Bronchial epithelial cell (primary cell): ENCODE measurements at regions not wholly inside any gene's neighbourhood (a gene's known extent, or its start where the extent isn't known, plus 50 kb on each side); places are given as distances from the start of the nearest gene placed in this dataset.

Source experiments
- DNase-seq: peaks from one replicate; pipeline ENCODE4 v3.0.0-alpha.2; 2010; ENCODE audit warnings: low read depth
- FAIRE-seq: peaks from 2 replicates; lab custom pipeline; 2011; peaks lifted over from hg19 to GRCh38; lab: Jason Lieb, UNC
- H3K27me3 ChIP-seq: 2 replicates; pipeline ENCODE4 v1.5.1; 2011; ENCODE audit warnings: low read length; ENCODE audit not compliant: control insufficient read depth, insufficient read depth
- H3K36me3 ChIP-seq: 2 replicates; pipeline ENCODE4 v1.5.1; 2011; ENCODE audit warnings: low read length; ENCODE audit not compliant: control insufficient read depth, insufficient read depth
- H3K4me3 ChIP-seq: 2 replicates; pipeline ENCODE4 v1.5.1; 2011; ENCODE audit warnings: mild to moderate bottlenecking, low read depth, low read length, control low read depth
- TF ChIP-seq, protein P1 (sequence below): IDR thresholded peaks from 2 replicates; pipeline ENCODE4 v1.5.1; 2011; ENCODE audit warnings: mild to moderate bottlenecking, moderate library complexity, low read length, control low read depth, inconsistent platforms; ENCODE audit not compliant: insufficient read depth, severe bottlenecking

DNA sequence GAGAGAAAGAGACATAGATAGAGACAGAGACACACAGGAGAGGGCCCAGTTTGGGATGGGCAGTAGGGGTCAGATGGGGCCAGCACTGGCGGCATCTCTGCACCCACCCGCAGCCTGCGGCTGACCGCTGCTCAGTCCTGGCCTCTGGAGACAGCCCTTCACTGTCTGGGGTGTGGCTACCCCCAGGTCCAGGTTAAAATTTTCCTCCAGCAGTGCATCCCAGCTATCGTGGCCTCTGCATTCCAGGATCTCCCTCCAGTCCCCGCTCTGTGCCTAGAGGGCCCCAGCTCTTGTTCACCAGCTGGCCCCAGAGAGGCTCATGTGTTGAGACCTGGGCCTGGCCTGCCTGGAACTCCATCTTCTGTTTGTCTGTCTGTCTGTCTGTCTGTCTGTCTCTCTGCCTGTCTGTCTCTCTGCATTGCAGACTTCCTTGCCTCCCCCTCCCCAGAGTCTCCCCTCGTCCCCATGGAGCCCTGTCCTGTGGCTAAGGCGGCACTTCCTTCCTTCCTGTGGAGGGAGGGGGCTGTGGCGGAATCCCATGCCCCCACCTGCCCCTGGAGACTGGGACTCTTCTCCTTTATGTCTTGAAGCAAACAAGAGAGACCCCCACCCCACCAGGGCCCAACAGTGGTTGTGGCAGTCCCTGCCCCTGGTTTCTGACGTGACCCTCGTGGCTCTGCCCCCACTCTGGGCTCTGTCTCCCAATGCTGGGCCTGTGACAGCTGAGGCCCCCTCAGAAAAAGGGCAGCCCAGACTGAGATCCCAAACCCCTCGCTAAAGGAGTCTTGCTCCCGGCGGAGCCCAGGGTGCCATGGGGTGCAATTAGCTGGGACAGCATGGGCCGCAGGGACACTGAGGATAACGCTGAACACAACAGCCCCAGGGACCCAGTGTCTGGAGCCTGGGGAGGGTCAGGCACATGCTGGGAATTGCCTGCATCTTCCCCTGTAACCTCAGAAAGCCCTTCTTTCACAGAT lies 241.8 kb downstream of the NPHP4 start:
- Histone ChIP-seq H3K36me3 (no peaks in the 10 kb centered on the region), H3K27me3 (no peaks in the 10 kb centered on the region), H3K4me3 (no peak overlapping the region)
- DNase-seq (no peak), FAIRE-seq (peak; percentile 98)
- TF ChIP-seq, protein P1, sequence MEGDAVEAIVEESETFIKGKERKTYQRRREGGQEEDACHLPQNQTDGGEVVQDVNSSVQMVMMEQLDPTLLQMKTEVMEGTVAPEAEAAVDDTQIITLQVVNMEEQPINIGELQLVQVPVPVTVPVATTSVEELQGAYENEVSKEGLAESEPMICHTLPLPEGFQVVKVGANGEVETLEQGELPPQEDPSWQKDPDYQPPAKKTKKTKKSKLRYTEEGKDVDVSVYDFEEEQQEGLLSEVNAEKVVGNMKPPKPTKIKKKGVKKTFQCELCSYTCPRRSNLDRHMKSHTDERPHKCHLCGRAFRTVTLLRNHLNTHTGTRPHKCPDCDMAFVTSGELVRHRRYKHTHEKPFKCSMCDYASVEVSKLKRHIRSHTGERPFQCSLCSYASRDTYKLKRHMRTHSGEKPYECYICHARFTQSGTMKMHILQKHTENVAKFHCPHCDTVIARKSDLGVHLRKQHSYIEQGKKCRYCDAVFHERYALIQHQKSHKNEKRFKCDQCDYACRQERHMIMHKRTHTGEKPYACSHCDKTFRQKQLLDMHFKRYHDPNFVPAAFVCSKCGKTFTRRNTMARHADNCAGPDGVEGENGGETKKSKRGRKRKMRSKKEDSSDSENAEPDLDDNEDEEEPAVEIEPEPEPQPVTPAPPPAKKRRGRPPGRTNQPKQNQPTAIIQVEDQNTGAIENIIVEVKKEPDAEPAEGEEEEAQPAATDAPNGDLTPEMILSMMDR = no peak

DNA sequence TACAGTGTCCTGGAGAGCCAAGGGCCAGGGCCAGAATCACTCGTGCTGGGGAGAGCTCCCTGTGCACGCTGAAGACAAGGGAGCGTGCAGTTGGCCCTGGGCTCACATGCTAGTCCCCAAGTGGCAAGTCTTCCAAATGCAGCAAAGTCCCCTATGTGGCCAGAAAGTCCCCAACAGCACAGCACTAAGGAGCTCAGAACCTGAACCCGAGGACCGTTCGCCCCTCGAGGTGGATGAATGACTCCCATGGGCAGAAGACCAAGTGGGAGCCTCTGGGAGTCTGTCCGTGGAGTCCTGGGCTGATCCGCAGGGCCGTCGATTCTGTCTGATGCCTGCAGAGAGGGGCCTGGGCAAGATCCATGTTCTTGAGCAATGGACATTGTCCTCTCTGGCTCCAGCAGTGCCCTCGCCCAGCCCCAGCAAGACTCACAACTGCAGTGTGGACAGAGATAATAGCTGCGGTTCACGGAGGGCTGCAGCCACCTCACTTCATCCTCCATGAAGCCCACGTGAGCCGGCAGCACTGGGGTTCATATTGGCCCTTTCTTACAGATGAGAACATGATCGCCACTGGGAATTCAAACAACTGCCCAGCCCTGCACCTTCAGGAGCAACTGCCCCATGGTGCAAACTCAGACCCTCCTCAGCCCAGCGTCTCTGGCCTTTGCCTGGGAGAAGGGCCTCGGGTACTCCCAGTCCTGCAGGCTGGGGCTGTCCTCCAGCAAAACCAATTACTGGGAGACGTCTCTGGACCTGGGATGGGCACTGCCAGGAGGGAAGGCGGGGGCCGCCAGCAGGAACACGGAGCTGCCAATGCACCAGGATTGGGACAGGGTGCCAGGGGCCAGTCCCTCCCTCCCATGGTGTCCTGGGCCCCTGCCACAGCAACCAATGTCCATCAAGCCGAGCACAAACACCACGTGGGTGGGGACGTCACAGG lies 243.7 kb downstream of the NPHP4 start:
- H3K36me3 ChIP-seq = no peaks in the 10 kb centered on the region
- no peaks in the 10 kb centered on the region for H3K27me3 ChIP-seq
- DNase-seq = no peak
- H3K4me3 ChIP-seq = no peak overlapping the region
- FAIRE-seq = no peak
- TF ChIP-seq, protein P1 = no peak

DNA sequence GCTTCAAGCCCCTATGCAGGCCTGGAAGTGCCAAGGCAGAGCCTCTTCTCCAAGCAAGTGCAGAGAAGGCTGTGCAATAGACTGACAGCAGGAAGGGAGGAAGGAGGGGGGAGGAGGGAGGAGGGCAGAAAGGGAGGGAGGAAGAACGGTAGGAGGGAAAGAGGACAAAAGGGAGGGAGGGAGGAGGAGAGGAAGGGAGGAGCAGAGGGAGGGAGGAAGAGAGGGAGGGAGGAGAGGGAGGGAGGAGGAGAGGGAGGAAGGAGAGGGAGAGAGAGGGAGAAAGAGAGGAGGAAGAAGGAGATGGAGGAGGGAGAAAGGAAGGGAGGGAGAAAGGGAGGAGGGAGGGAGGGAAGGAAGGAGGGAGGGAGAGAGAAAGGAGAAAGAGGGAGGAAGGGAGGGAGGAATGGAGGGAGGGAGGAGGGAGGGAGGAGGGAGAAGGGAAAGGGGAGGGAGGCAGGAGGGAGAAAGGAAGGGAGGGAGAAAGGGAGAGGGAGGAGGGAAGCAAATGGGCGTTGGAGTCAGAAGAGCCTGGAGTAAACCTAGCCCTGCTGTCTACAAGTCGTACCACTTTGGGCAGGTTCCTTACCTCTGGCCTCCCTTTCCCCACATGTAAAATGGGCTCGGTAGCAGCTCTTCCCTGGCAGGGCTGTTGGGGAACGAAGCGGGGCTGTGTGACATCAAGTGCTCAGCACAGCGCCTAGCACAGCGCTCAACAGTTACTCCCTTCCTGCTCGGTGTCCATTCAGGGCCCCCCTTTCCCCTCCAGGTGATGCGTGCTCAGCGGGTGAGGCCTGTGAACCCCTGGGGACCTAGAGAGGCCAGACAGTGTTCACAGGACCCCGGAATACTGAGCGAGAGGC lies 244.6 kb downstream of the NPHP4 start:
- no peak for FAIRE-seq
- no peaks in the 10 kb centered on the region for H3K27me3 ChIP-seq

DNA sequence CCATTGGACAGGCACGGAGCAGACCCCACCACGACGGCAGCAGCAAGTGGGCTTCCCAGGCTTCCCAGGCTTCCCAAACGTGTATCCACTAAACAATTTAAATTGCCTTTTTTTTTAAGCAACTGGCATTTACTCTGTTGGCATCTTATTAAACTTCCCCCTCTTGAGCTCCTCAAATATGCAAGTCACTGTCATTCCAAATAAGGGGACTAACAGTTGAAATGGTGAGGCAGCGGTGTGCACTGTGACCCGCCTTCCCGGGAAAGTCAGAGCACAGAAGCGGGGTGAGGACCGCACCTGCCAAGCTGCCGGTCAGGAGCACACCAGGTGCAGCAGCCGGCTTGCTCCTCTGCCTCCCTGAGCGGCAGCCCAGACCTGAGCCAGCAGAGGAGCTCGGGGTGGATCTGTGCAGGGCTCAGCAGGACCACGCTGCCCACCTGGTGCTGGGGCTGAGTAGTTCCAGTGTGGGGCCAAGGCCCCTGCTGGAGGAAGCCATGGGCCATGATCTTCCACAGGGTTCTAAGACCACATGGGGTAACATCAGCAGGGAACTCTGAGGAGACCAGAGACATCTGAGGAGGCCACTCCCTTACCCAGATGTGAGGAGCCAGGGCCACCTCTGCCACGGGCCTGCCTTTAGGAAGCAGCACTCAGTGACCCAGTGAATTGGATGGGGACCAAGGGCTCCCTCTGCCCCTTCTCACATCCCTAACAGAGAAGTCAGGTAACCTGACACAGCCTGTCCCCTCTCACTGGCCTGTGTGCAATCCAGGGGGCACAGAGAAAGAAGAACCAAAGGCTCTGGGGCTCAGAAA lies 245.4 kb downstream of the NPHP4 start:
- no peaks in the 10 kb centered on the region for H3K27me3 ChIP-seq
- FAIRE-seq = no peak
- H3K36me3 ChIP-seq = no peaks in the 10 kb centered on the region
- DNase-seq = no peak
- no peak overlapping the region for H3K4me3 ChIP-seq
- TF ChIP-seq, protein P1 = no peak

More for the DNA sequence above, 244.6 kb downstream of the NPHP4 start:
- H3K4me3 ChIP-seq = no peak overlapping the region
- TF ChIP-seq, protein P1 = no peak
- no peak for DNase-seq
- no peaks in the 10 kb centered on the region for H3K36me3 ChIP-seq
